ENCODE measurements at regions not wholly inside any gene's neighbourhood (a gene's known extent, or its start where the extent isn't known, plus 50 kb on each side); places are given as distances from the start of the nearest gene placed in this dataset.
A peak's percentile ranks its signal among the peaks of the same experiment; 100 is the strongest.
"Not testable (repeated sequence)": the region's sequence is repeated elsewhere in the genome, so short reads cannot be mapped to it uniquely, and the experiment has no call there.

DNA sequence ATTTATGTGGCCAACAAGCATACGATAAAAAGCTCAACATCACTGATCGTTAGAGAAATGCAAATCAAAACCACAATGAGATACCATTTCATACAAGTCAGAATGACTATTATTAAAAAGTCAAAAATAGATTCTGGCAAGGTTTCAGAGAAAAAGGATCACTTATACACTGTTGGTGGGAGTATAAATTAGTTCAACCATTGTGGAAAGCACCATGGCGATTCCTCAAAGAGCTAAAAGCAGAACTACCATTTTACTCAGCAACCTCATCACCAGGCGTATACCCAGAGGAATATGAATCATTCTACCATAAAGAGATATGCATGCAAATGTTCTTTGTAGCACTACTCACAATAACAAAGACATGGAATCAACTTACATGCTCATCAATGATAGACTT, 478.7 kb upstream of the GALNTL6 start:
- no peak for DNase-seq

DNA sequence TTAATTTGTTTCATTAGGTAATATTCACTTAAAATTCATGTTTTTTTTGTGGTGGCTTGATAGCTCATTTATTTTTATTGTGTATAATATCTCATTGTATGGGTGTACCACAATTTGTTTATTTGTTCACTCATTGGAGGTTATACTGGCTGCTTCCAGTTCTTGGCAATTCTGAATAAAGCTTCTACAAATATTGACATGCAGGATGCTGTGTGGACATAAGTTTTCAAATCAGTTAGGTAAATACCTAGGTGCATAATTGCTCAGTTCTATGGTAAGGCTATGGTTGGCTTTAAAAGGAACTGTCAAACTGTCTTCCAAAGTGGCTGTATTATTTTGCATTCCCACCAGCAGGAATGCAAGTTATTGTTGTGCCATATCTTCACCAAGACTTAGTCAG, 504.5 kb upstream of the GALNTL6 start:
- peak; percentile 78 for DNase-seq

DNA sequence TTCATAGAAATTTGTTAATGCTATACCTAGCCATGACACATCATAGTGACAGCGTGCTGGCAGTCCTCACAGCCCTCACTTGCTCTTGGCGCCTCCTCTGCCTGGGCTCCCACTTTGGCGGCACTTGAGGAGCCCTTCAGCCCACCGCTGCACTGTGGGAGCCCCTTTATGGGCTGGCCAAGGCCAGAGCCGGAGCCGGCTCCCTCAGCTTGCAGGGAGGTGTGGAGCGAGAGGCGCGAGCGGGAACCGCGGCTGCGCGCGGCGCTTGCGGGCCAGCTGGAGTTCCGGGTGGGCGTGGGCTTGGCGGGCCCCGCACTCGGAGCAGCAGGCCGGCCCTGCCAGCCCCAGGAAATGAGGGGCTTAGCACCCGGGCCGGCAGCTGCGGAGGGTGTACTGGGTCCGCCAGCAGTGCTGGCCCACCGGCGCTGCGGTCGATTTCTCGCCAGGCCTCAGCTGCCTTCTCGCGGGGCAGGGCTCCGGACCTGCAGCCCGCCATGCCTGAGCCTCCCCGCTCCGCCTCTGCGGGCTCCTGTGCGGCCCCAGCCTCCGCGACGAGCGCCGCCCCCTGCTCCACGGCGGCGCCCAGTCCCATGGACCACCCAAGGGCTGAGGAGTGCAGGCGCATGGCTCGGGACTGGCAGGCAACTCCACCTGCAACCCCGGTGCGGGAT, 515.0 kb upstream of the GALNTL6 start:
- not testable (repeated sequence) for DNase-seq

DNA sequence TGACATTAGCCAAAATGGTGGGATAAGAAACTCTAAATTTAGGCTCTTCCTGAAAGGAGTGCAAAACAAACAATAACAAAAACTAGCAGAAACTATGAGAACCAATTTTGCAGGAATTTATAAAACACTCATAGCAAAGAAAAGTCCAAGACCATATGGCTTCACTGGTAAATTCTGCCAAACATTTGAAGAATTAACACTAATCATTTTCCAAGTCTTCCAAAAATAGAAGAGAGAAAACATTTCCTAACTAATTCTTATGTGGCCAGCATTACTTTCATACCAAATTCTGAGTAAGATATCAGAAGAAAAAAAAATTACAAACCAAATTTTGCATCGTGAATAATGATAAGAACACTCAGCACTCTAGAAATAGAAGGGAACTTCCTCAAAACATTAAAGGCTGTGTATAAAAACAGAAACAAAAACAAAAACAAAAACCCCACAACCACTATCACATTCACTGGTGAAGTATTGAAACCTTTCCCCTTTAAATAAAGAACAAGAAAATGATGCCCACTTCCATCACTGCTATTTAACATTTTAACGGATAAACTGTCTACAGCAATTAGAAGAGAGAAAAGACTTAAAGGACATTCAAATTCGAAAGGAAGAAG, 524.3 kb upstream of the GALNTL6 start:
- no peak for DNase-seq

DNA sequence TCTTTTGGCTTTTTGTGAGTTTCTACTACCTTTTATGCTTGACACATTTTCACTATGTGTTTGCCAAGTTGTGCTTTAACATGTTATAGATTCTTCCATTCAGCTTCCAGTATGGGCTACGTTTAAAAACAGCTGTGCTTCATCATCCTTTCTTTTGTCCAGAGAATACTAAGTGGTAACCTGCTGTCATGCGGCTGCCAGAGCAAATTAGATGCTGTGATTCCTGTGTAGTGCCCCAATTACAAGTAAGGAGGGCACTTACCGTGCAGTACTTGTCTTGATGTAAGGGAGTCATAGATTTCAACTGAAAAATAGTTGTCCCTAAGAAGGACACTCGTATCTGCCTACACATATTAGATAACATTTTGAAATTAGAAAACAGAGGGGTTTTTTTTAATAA, 531.8 kb upstream of the GALNTL6 start:
- DNase-seq, result no peak

DNA sequence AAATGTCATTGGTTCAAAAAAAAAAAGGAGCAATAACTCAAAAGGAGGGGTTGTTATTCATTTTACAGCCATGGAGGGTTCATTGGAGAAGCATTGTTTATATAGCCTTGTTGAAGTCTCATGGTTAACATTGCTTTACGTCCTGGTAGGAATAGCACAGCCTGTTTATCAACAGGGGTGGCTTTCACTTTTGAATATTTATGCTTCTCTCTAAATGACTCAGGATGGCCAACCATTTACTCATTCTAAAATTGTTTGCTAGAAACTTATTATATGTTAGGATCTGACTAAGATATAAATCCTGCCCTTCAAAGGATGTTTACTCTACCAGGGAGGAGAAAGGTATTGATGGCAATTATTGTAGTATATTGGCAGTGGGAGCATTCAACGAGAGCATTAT, 534.1 kb upstream of the GALNTL6 start:
- no peak for DNase-seq

DNA sequence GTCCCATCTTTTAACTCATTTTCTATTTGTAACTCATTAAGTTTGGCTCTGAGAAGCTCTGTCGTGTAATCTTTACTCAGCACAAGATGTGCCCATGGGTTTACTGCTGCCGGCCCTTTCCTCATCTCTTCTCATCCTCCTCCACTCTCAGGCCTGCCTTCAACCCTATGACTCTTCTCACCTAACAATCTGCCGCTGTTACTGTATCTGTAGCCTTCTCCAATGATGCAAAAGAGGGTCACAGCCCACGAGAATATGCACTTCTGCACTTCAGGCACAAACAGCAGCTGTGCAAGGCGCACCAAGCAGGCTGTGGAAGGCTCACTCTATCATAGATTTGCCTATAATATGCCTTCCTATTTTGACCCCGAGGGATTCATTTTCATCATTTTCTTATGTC, 546.5 kb upstream of the GALNTL6 start:
- DNase-seq, result no peak

DNA sequence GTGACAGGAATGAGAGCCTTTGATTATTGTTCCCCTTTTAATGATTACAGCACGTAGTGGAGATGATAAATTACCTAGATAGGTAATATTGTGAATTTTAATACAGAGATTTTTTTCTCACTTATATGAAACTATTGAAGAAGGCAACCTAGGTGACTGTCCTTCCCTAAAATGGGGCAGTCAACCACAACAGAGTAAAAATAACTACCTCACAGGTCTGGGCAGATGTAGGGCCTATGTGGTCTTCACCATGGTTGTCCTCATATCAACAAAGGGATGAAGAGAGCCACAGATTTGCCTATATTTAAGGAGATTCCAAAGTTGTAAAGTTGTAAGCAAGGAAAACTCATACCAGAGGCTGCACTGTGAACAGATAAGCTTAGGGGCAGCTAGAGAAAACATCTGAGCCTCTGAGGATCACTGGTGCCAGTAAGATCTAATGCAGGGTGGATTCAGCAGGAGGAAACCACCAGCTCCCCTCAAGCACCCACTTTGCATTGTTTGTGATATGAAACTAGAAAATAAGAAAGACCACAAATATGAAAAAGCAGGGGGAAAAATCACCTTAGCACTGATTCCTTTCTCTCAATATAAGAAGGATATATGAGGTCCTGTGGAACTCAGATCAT, 547.9 kb upstream of the GALNTL6 start:
- no peak for DNase-seq

DNA sequence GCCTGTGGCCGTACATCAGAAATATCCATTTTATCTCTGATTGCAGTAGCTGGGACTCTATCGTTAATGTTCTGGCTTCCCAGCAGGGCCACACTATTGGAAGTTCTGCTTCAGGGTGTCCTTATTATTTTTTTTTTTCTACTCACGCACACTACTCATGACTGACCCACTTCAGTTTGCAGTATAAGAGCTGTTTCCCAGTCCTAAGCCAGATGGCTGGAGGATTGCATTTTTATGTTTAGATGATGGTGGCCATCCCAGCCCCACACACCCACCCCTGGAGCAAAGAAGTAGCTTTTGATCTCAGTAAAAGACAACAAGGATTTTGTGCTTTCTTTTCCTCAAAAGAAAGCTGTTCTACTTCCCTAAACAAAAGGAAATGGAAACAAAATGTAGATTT, 557.0 kb upstream of the GALNTL6 start:
- DNase-seq, result peak; percentile 3

DNA sequence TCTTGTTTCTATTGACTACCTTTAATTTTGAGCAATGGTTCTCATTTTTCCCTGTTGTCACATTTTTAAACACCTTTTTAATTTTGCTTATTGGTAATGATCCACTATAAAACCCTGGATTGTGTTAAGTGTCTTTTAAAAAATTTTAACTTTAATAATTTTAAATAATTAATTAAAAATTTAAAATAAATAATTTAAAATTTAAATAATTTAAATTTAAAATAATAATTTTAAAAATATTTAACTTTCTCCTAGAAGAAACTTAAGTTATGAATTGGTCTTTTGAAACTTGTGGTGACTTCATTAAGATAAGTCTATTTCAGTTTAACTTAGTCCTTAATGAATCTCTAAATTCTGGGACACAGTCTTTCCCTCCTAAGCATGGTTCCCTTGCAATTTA, 566.3 kb upstream of the GALNTL6 start:
- DNase-seq, result no peak

DNA sequence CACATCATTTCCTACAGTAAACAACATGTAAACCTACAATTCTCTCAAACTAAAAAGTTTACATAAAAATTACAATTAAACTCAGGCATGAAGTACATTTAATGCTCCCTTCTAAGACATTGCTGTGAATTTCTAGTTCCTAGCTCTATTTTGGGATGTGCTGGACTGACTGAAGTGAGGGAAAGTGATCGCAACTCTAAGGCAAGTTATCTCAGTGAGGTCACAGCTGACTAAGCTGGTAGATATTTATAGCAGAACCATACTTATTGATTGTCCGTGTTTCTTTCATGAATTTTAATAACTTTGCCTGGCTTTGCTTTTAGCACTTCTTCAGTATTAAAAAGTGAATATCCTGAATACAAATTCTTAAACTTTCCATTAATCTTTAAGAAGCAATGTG, 570.4 kb upstream of the GALNTL6 start:
- DNase-seq, result no peak

DNA sequence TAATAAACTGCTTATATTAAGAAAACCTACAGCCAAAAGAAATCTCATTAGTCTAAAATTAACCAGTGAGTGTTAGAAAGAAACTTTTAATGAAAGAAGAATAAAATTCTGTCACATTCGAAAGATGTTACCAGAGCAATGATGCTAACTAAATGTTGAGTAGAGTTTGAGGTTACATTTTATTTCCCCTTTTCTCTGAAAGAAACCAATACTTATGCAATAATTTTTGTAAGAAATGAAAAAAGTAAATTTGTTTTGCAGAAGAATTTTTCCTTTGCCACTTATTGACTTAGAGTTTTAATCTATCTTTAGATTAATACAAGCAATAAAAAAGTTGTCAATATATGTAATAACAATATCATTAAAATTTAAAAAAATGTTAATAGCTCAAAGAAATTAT, 574.0 kb upstream of the GALNTL6 start:
- DNase-seq, result no peak

DNA sequence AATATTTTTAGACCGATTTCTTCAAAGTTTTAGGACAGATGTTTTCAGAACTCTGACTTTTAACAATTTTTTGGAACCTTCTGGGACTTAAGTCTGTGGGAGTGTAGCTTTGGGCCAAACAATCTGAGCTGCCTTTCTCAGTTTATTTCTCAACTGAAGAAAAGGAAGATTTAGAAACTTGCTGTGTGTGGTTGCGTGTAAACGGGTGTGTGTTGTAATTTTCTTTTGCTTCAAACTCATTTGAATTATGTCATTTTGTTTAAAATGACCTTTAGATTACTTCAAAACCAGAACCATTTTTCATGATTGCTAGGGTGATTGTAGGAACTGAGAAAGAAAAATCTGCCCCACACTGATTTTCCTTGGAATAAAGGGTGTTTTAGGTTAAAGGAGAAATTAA, 577.7 kb upstream of the GALNTL6 start:
- no peak for DNase-seq

DNA sequence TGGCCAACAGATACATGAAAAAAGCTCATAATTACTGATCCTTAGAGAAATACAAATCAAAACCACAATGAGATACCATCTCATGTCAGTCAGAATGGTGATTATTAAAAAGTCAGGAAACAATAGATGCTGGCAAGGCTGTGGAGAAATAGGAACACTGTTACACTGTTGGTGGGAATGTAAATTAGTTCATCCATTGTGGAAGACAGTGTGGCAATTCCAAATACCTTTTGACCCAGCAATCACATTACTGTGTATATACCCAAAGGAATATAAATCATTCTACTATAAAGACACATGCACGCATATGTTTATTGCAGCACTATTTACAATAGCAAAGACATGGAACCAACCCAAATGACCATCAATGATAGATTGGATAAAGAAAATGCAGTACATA, 583.9 kb upstream of the GALNTL6 start:
- DNase-seq, result not testable (repeated sequence)

DNA sequence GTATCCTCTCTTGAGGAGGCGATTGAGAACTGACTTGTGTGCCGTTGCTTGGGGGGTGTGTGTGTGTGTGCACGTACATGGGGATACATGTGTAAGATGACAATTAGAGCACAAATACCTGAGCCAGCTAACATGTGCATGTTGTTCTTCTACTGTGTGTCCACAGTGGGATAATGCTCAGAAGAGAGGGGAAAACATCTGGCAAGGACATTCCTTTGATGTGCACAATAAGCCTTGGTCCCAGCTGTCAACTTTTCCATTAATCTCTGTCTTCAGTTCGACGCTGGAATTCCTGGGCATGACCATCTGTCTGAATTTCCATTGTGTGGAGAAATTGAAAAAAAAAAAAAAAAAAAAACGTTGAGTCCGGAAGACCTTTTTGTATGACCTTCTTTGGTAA, 592.0 kb upstream of the GALNTL6 start:
- no peak for DNase-seq

DNA sequence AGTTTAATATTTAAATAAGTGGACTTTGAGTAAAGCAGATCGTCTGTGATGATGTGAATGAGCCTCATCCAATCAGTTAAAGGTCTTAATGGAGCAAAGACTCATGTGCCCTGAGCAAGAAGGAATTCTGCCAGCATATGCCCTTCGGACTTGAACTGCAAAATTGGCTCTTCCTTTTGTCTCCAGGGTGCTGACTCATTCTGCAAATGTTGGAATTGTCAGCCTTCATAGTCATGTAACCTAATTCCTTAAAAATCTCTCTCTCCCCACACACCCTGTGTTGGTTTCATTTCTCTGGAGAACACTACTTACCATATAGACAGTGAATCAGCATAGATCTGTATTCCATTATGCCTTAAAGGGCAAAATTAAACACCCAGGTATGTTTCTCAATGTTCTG, 609.8 kb upstream of the GALNTL6 start:
- DNase-seq, result peak; percentile 79

DNA sequence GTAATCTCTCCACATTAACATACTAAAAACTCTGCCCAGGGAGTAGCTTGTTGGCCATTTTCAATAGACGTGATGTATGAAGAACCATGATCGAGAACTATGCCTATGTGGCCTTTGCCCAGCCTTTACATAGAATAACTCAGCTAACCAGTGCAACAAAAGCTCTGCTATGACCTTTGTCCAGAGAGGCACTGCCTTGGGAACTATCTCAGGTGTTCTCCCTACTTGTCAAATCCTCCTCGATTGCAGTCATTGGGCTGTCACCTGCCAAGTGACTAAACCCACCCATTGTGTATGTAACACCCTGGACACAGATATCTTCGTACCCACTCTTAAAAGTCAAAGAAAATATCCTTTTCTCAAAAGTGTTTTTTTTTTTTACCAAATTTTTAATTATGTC, 610.3 kb upstream of the GALNTL6 start:
- DNase-seq, result peak; percentile 27

DNA sequence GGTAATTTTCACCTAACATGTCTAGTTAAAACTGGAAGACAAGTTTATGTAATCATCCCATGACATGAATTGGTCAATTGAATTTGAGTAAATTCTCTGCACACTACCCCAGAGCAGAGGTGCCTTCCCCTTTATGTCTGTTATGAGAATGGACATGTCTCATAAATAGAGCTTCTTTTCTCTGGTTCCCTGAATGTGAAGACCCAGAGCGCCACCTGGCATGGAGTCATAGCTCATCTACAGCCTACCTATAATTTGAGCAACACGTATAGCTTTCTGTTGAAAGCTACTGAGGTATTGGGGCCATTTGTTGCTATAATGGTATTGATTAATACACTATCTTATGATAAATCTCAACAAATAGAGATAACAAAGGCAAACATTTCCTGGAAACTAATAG, 626.5 kb upstream of the GALNTL6 start:
- DNase-seq, result peak; percentile 33

DNA sequence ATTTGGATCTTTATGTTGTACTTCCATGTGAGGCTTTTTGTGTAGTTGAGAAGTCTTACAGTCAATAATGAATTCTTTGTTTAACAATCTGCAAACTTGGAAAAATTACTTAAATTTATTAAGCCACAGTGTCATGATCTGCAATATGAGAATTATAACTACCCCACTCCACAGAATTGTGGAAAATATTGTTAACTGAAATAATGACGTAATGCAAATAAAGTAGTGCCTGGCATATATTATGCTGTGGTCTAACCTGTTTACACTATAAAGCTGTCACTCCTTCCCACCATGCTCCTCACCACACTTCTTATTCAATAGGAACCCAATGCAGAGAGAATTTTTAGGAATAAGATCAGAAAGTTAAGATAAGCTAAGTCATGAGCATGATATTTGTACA, 632.1 kb upstream of the GALNTL6 start:
- no peak for DNase-seq

DNA sequence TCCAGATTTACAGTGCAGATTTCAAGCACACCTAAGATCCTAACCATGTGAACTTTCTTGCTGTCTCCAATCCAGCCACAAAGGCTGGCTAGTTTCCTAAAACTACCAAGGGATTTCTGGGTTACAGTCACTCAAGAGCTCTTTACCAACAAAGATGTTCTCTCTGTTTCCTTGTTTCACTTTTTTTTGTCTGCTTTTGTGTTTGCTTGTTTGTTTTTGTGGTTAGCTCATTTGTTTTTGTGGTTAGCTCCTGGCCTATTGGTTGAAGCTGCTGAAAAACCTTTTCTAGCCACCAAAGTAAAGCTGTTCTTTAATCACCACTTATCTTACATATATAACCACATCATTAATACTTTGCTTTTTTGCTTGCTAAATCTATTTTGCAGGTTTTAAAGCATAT, 642.5 kb upstream of the GALNTL6 start:
- peak; percentile 33 for DNase-seq

DNA sequence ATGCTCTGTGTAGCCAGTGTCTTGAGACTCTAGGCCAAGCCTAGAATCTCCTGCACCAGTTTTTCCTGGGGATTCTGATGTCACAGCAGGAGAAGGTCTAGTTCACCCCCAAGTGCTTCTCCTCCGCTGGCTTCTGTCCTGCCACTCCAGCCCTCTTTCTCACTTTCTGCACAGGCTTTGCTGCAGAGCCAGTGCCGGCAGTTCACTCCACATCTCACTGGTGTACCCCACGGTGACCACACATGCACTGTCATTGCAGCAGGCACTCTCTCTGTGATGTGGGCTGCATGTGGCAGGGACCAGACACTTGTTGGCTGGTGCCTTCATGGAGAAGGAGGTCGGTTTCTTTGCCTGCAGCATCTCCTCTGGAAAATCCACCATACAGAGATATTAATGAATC, 643.8 kb upstream of the GALNTL6 start:
- DNase-seq, result no peak

DNA sequence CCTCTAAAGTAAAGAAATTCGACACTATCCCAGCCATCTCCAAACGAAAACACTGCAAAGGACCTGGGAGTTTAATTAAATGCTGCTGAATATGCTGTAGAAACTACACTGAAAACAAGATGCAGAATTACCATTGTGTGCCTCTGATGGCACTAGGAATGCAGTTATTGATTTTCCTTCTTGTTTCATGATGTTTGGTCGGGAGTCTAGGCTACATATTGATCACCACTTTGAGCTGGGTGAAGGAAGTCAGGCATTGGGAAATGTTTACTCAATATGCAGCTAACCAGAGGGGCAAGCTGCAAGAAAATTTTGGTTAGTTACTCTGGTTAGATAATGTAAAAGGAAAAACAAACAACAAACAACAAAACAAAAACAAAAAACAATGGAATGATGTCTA, 650.7 kb upstream of the GALNTL6 start:
- DNase-seq, result no peak

DNA sequence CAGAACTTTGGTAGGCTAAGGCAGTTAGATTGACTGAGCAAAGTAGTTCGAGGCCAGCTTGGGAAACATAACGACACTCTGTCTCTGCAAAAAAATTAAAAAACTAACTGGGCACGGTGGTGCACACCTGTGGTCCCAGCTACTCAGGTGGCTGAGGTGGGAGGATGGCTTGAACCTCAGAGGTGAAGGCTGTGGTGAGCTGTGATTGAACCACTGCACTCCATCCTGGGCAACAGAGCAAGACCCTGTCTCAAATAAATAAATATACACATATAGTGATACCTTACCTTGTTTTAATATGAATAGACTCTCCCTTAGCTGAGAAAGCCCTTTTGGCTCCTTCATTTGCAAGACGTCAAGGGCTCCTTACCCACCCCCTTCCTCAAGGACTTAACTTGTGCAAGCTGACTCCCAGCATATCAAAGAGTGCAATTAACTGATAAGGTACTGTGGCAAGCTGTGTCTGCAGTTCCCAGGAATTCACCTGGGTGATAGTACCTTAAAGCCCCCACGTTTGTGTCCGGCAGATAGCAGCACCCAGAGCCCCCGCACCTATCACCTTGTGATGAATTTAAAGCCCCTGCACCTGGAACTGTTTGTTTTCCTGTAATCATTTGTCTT, 655.6 kb upstream of the GALNTL6 start:
- no peak for DNase-seq

DNA sequence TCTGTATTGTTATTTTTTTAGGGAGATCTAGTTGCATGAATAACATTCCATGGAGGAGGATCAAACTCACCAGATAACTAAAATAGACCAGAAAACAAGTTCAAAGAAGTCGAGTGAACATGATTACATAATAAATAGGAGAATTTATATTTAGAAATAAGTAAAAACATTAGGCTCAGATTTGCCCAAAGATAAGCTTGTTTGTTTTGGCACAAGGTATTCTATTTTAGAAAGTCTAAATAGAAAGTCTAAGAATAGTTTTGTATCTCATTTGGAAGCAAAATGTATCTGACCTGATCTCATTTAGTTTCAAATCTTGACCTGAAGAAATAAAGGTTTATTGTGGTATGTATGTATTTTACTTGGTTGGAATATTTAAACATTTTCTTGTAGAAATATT, 670.6 kb upstream of the GALNTL6 start:
- DNase-seq, result no peak

All from DMS53 (cell line).